ENCODE measurements at regions not wholly inside any gene's neighbourhood (a gene's known extent, or its start where the extent isn't known, plus 50 kb on each side); places are given as distances from the start of the nearest gene placed in this dataset.

DNA sequence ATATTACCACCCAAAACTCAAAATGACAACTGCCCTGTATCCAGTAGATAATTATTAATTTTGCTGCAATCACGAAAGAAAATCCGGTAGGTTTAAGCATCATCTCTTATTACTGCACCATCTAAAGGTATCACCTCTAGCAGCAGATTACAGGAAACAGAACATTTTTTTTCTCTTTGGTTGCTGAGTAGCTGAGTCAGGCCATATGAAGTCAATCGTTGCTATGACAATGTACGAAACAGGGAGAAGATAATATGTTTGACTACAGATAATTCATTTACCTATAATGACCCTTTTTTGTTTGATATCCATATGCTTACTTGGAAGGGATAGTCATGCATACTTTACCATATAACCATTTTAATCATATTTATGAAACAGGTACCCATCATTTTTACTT is 831.6 kb upstream of the CHAC2 start:
- Histone ChIP-seq H3K27ac (ENCODE audit: low read depth, low read length) (no peak overlapping the region), H4K20me1 (ENCODE audit: low read depth, low read length) (no peaks in the 10 kb centered on the region), H3K27me3 (ENCODE audit: low read length) (no peaks in the 10 kb centered on the region), H3K79me2 (ENCODE audit: insufficient read depth, low read length) (no peaks in the 10 kb centered on the region), H3K4me3 (ENCODE audit: insufficient read depth, low read length, poor library complexity, severe bottlenecking) (no peak overlapping the region), H3K4me2 (ENCODE audit: low read depth, low read length, poor library complexity, severe bottlenecking) (no peak overlapping the region), H2AFZ (ENCODE audit: low read depth, low read length, severe bottlenecking) (no peak overlapping the region), H3F3A (ENCODE audit: insufficient read depth) (no peaks in the 10 kb centered on the region), H3K36me3 (ENCODE audit: low read length) (no peaks in the 10 kb centered on the region), H3K9ac (ENCODE audit: low read length) (no peak overlapping the region), H3K9me3 (ENCODE audit: insufficient read depth, low read length) (no peaks in the 10 kb centered on the region), H3K9me2 (replicated peaks; ENCODE audit: insufficient read depth, low read length) (no peaks in the 10 kb centered on the region)
- TF ChIP-seq EZH2phosphoT487 (conservative IDR thresholded peaks at IDR 0.05; ENCODE audit: low read length), result no peak
- TF ChIP-seq, protein P1, sequence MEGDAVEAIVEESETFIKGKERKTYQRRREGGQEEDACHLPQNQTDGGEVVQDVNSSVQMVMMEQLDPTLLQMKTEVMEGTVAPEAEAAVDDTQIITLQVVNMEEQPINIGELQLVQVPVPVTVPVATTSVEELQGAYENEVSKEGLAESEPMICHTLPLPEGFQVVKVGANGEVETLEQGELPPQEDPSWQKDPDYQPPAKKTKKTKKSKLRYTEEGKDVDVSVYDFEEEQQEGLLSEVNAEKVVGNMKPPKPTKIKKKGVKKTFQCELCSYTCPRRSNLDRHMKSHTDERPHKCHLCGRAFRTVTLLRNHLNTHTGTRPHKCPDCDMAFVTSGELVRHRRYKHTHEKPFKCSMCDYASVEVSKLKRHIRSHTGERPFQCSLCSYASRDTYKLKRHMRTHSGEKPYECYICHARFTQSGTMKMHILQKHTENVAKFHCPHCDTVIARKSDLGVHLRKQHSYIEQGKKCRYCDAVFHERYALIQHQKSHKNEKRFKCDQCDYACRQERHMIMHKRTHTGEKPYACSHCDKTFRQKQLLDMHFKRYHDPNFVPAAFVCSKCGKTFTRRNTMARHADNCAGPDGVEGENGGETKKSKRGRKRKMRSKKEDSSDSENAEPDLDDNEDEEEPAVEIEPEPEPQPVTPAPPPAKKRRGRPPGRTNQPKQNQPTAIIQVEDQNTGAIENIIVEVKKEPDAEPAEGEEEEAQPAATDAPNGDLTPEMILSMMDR (IDR thresholded peaks at IDR 0.05; ENCODE audit: insufficient read depth, low read length, poor library complexity, severe bottlenecking), result no peak

GRCh38 chr2:52934920-52935640 is 832.5 kb upstream of the CHAC2 start:
- no peak overlapping the region for H3K27ac ChIP-seq (ENCODE audit: low read depth, low read length)

GRCh38 chr2:52934323-52934898 is 833.2 kb upstream of the CHAC2 start:
- Histone ChIP-seq H4K20me1 (ENCODE audit: low read depth, low read length) (no peaks in the 10 kb centered on the region), H3K36me3 (ENCODE audit: low read length) (no peaks in the 10 kb centered on the region), H3K4me2 (ENCODE audit: low read depth, low read length, poor library complexity, severe bottlenecking) (no peak overlapping the region), H3K4me3 (ENCODE audit: insufficient read depth, low read length, poor library complexity, severe bottlenecking) (no peak overlapping the region), H3K9me2 (replicated peaks; ENCODE audit: insufficient read depth, low read length) (no peaks in the 10 kb centered on the region), H3K9me3 (ENCODE audit: insufficient read depth, low read length) (no peaks in the 10 kb centered on the region), H3K79me2 (ENCODE audit: insufficient read depth, low read length) (no peaks in the 10 kb centered on the region), H3K27ac (ENCODE audit: low read depth, low read length) (no peak overlapping the region), H3K27me3 (ENCODE audit: low read length) (no peaks in the 10 kb centered on the region), H3K9ac (ENCODE audit: low read length) (no peak overlapping the region), H3F3A (ENCODE audit: insufficient read depth) (no peaks in the 10 kb centered on the region), H2AFZ (ENCODE audit: low read depth, low read length, severe bottlenecking) (no peak overlapping the region)
- TF ChIP-seq EZH2phosphoT487 (conservative IDR thresholded peaks at IDR 0.05; ENCODE audit: low read length), result no peak
- TF ChIP-seq, protein P1 (IDR thresholded peaks at IDR 0.05; ENCODE audit: insufficient read depth, low read length, poor library complexity, severe bottlenecking), result no peak

More at GRCh38 chr2:52934920-52935640, 832.5 kb upstream of the CHAC2 start:
- H3K27me3 ChIP-seq (ENCODE audit: low read length), result no peaks in the 10 kb centered on the region
- no peak overlapping the region for H3K9ac ChIP-seq (ENCODE audit: low read length)
- no peaks in the 10 kb centered on the region for H3K9me2 ChIP-seq (replicated peaks; ENCODE audit: insufficient read depth, low read length)
- H3K4me3 ChIP-seq (ENCODE audit: insufficient read depth, low read length, poor library complexity, severe bottlenecking), result no peak overlapping the region
- H4K20me1 ChIP-seq (ENCODE audit: low read depth, low read length), result no peaks in the 10 kb centered on the region
- H3K4me2 ChIP-seq (ENCODE audit: low read depth, low read length, poor library complexity, severe bottlenecking), result no peak overlapping the region
- H3K79me2 ChIP-seq (ENCODE audit: insufficient read depth, low read length), result no peaks in the 10 kb centered on the region
- H3K36me3 ChIP-seq (ENCODE audit: low read length), result no peaks in the 10 kb centered on the region
- H2AFZ ChIP-seq (ENCODE audit: low read depth, low read length, severe bottlenecking), result no peak overlapping the region
- H3K9me3 ChIP-seq (ENCODE audit: insufficient read depth, low read length), result no peaks in the 10 kb centered on the region
- no peak for TF ChIP-seq EZH2phosphoT487 (conservative IDR thresholded peaks at IDR 0.05; ENCODE audit: low read length)
- TF ChIP-seq, protein P1 (IDR thresholded peaks at IDR 0.05; ENCODE audit: insufficient read depth, low read length, poor library complexity, severe bottlenecking), result no peak
- H3F3A ChIP-seq (ENCODE audit: insufficient read depth), result no peaks in the 10 kb centered on the region

All from SU-DHL-6 (cell line).